Muscle of leg (tissue), 3 donors: ENCODE measurements at regions not wholly inside any gene's neighbourhood (a gene's known extent, or its start where the extent isn't known, plus 50 kb on each side); places are given as distances from the start of the nearest gene placed in this dataset.
"Not testable (repeated sequence)": the region's sequence is repeated elsewhere in the genome, so short reads cannot be mapped to it uniquely, and the experiment has no call there.

Experiments used
- DNase-seq: peaks from one replicate; pipeline ENCODE4 v3.0.0; 2013
- H3K27ac ChIP-seq: one replicate; pipeline ENCODE4 v1.5.1; 2013; ENCODE audit warnings: mild to moderate bottlenecking, low read length, control low read depth
- H3K27me3 ChIP-seq: one replicate; pipeline ENCODE4 v1.6.1; 2013; ENCODE audit warnings: low read length; ENCODE audit not compliant: control insufficient read depth, insufficient read depth
- H3K36me3 ChIP-seq: one replicate; pipeline ENCODE4 v1.6.1; 2013; ENCODE audit warnings: low read length; ENCODE audit not compliant: control insufficient read depth, insufficient read depth
- H3K4me1 ChIP-seq: one replicate; pipeline ENCODE4 v1.6.1; 2013; ENCODE audit warnings: low read length; ENCODE audit not compliant: control insufficient read depth, insufficient read depth
- H3K4me3 ChIP-seq: one replicate; pipeline ENCODE4 v1.5.1; 2013; ENCODE audit warnings: low read length, control low read depth
- H3K9me3 ChIP-seq: replicated peaks from 2 replicates; pipeline ENCODE4 v1.6.1; 2013; ENCODE audit warnings: low read depth, low read length; ENCODE audit not compliant: control insufficient read depth
- WGBS: methylation state at CpG from one replicate; pipeline ENCODE4 v1.1.5; 2013; ENCODE audit warnings: missing lambda C conversion rate; ENCODE audit not compliant: insufficient coverage; 5-methylcytosine and 5-hydroxymethylcytosine counted together

DNA sequence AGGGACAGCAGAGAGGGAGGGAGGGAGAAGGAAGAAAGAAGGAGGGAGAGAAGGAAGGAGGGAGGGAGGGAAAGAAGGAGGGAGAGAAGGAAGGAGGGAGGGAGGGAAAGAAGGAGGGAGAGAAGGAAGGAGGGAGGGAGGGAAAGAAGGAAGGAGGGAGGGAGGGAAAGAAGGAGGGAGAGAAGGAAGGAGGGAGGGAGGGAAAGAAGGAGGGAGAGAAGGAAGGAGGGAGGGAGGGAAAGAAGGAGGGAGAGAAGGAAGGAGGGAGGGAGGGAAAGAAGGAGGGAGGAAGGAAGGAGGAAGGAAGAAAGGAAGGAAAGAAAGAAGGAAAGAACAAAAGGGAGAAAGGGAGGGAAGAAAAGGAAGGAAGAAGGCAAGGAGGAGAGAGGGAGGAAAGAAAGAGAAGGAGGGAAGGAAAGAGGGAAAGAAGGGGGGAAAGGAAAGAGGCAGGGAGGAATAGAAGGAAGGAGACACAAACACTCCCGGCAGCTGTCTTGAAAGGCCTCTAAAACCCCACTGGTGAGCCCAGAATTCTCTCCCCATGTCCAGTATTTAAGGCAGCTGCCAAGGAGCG, 153.0 kb downstream of the TFAP2C start:
- H3K27ac ChIP-seq, H3K9me3 ChIP-seq, H3K4me3 ChIP-seq, H3K36me3 ChIP-seq, H3K27me3 ChIP-seq, DNase-seq: not testable (repeated sequence)
- 57% methylated on average over 1 of the region's 2 CpGs for WGBS
- H3K4me1 ChIP-seq: peaks cover 14% of the 10 kb centered on the region

DNA sequence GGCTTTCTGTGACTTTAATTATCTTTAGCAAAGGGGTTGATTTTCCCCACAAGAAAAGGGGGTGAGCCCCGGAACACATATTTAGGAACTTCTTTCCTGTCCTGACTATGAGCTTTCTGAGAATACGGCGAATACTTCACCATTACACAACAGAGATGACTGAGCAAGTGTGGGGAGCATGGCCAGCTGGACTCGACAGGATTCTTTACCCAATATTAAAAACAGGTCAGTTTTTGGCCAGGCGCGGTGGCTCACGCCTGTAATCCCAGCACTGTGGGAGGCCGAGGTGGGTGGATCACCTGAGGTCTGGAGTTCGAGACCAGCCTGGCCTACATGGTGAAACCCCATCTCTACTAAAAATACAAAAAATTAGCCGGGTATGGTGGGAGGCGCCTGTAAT, 153.7 kb downstream of the TFAP2C start:
- not testable (repeated sequence) for H3K27me3 ChIP-seq, H3K36me3 ChIP-seq, H3K4me3 ChIP-seq, H3K9me3 ChIP-seq, DNase-seq, H3K27ac ChIP-seq
- H3K4me1 ChIP-seq: peaks cover 14% of the 10 kb centered on the region
- 90% methylated on average over 2 of the region's 11 CpGs for WGBS

DNA sequence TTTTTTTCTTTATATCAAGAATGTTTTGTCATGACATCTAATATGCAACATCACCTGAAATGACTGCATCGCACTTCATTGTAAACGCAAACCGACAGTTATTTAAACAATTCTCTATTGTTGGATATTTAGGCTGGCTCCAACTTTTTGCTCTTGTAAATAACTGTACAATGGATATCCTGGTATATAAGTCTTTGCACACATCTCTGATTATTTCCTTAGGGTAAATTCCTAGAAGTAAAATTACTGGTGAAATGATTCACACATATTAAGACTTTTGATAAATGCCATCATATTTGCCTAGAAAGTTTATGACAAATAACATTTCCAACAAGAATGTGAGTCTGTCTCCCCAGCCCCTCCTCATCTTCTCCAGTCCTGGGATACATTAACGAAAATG, 154.7 kb downstream of the TFAP2C start:
- H3K27me3 ChIP-seq: peaks cover 2% of the 10 kb centered on the region
- peaks cover 8% of the 10 kb centered on the region for H3K4me1 ChIP-seq
- no peak overlapping the region for H3K27ac ChIP-seq
- DNase-seq: no peak
- H3K9me3 ChIP-seq: no peaks in the 10 kb centered on the region
- no CpG with 5 or more reads among the region's 4 CpGs for WGBS
- H3K36me3 ChIP-seq: no peaks in the 10 kb centered on the region
- H3K4me3 ChIP-seq: no peak overlapping the region

DNA sequence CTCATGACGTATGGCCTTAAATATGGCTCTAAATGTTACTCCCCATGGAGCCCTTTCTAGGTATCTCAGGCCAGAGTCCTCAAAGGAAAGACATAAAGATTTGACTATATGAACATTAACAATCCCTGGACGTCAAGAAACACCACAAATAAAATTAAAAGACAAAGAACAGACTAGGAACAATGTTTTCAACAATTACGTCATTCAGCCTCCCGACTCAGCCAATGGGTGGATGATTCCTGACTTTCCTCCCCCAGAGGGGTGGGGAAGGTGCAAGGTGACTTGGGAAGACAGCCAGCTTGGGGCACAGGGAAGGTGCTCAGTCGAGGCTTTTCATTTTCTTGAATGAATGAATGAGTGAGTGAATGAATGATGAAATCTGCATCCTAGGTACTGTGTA, 157.4 kb downstream of the TFAP2C start:
- H3K27ac ChIP-seq: no peak overlapping the region
- 53% methylated on average over 2 of the region's 5 CpGs for WGBS

DNA sequence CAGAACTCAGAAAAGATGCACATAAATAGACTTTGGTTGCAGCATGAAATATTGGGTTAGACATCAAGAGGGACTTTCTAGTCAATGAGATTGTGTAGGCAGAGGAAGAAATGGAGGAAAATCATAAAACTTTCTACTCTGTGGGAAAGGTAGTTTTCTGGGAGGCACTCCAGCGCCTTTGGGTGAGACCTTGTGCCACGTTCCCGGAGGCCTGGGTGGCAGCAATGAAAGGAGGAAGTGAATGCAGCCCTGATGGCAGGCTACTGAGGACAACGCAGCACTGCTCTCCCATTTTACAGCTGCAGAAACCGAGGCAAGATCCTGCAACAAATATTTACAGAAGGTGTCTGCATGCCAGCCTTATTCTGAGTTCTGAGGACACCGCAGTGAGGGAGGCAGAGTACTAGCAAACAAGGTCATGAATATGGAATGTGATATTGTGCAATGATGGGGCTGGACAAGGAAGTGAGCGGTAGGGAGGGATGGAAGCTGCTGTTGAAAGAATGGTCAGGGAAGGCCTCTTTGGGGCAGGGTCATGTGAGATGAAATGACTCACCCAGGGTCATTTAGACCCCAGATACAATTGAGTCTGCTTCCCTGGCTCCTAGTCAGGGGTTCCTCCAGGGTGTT, 159.1 kb downstream of the TFAP2C start:
- 83% methylated on average over 4 of the region's 7 CpGs for WGBS
- no peaks in the 10 kb centered on the region for H3K27me3 ChIP-seq
- no peak overlapping the region for H3K4me3 ChIP-seq
- H3K27ac ChIP-seq: no peak overlapping the region
- H3K4me1 ChIP-seq: no peaks in the 10 kb centered on the region
- no peaks in the 10 kb centered on the region for H3K9me3 ChIP-seq
- no peaks in the 10 kb centered on the region for H3K36me3 ChIP-seq
- no peak for DNase-seq

More for the DNA sequence above, 157.4 kb downstream of the TFAP2C start:
- no peak overlapping the region for H3K4me3 ChIP-seq
- H3K4me1 ChIP-seq: no peaks in the 10 kb centered on the region
- no peaks in the 10 kb centered on the region for H3K36me3 ChIP-seq
- peaks cover 2% of the 10 kb centered on the region for H3K27me3 ChIP-seq
- DNase-seq: no peak
- H3K9me3 ChIP-seq: no peaks in the 10 kb centered on the region

DNA sequence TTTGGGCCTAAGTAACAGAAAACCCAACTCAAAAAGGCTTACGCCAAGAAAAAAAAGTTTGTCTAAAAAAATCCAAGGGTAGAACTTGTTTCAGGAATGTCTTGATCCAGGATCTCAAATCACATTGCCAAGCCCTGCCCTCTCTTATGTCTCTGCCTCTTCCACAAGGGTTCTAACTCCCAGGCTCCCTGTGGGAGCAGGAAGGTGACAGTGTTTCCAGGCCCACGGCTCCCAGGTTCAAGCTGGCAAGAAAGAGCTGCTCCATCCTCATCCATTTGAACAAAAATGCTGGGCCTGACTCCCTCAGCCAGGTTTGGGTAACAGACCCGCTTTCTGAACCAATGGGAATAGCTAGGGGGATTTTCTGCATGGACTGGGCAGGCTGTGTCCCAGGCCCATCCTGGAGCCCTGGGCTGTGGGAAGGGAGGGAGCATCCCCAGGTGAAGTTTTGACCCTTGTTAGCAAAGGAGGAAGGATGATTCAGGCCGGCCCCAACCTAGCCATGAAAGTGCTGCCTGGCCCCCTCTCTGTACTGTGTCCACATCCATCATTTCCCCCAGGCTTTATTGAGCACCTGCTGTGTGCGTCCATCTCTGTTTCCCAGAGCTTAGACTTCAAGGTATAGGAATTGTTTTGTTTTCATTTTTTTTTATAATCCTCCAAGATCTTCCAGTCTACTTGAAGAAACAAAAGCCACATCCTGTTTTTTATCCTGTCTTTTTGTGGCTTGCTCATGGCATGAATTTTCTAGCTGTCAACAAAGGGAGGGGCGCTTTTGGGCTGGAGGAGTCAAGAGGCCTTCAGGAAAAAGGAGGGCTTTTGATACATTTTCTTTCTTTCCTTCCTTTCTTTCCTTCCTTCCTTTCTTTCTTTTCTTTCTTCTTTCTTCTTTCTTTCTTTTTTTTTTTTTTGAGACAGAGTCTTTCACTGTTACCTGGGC, 159.8 kb downstream of the TFAP2C start:
- no peaks in the 10 kb centered on the region for H3K9me3 ChIP-seq
- no peaks in the 10 kb centered on the region for H3K36me3 ChIP-seq
- H3K27me3 ChIP-seq: no peaks in the 10 kb centered on the region
- WGBS: 85% methylated on average over 2 of the region's 6 CpGs
- no peaks in the 10 kb centered on the region for H3K4me1 ChIP-seq
- no peak for DNase-seq
- no peak overlapping the region for H3K27ac ChIP-seq
- no peak overlapping the region for H3K4me3 ChIP-seq

DNA sequence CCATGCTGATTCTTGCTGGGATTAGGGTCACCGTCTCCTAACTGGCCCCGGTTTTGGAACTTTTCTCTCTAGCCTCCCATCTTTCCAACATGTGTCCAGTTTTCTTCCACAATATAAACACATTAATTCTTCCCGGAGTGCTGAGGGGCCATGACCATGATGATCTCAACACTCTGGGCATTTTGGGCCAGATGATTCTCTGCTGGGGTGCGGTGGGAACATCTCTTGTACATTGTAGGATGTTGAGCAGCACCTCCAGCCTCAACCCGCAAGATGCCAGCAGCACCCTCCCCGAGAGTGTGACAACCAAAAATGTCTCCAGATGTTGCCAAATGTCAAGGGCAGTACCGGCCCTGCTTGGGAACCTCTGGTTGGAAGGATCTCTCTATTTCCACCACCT, 164.8 kb downstream of the TFAP2C start:
- Histone ChIP-seq H3K36me3 (no peaks in the 10 kb centered on the region), H3K4me1 (no peaks in the 10 kb centered on the region), H3K9me3 (peaks cover 4% of the 10 kb centered on the region), H3K27me3 (no peaks in the 10 kb centered on the region), H3K27ac (no peak overlapping the region), H3K4me3 (no peak overlapping the region)
- 79% methylated on average over 5 of the region's 7 CpGs for WGBS
- DNase-seq: no peak

DNA sequence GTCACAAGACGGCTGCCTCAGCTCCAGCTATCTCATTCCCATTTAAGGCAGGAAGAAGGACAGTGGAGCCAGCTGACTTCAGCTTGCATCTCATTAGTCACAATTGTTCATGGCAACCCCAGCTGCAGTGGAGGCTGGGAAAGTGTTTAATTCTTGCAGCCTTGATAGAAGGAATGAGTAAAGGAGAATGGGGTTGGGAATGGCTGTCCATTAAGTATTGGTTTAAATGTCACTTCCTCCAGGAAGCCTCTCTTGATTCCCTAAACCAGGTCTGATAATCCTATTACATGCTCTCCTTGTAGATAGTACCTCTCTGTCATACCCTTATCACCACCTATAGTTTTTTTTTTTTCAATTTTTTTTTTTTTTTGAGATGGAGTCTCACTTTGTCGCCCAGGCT, 166.4 kb downstream of the TFAP2C start:
- Histone ChIP-seq H3K4me1 (no peaks in the 10 kb centered on the region), H3K9me3 (peaks cover 5% of the 10 kb centered on the region), H3K36me3 (no peaks in the 10 kb centered on the region), H3K27me3 (no peaks in the 10 kb centered on the region), H3K27ac (no peak overlapping the region), H3K4me3 (no peak overlapping the region)
- no peak for DNase-seq
- WGBS: 50% methylated on average over 1 of the region's 2 CpGs

DNA sequence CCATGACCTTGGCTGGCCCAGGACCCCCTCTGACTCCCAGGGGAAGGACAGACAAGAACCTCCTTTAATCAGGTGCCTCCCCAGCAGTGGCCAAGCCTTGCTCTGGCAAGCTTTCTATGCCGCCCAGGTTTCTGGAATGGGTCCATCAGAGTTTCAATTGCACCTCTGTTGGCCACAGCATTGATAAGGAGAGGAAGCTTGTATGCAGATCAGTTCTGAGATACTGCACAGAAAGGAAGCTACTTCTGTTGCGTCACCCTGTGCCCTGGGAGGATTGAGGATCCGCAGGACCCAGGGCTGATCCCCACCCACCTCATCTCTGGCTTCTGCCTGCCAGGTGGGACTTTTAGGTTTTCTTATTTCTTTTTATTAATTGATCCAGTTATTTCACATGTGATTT, 167.2 kb downstream of the TFAP2C start:
- Histone ChIP-seq H3K4me1 (no peaks in the 10 kb centered on the region), H3K4me3 (no peak overlapping the region), H3K27ac (no peak overlapping the region), H3K27me3 (no peaks in the 10 kb centered on the region), H3K36me3 (no peaks in the 10 kb centered on the region), H3K9me3 (peaks cover 5% of the 10 kb centered on the region)
- no peak for DNase-seq
- no CpG with 5 or more reads among the region's 3 CpGs for WGBS

DNA sequence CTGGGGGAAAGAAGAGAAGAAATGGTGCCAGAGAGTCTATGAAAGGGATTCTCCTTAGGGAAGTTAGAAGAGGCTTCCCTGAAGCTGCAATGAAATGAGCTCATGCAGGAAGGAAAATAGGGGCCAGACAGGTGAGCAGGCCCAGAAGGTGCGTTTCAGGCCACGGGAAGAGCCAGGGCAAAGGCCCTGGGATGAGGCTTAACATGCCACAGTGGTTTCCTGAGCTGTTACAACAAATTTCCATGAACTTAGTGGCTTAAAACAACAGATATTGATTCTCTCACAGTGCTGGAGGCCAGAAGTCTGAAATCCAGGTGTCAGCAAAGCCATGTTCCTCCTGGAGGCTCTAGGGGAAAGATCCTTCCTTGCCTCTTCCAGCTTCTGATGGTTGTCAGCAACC, 167.9 kb downstream of the TFAP2C start:
- no peaks in the 10 kb centered on the region for H3K4me1 ChIP-seq
- H3K9me3 ChIP-seq: peaks cover 5% of the 10 kb centered on the region
- H3K4me3 ChIP-seq: no peak overlapping the region
- H3K27me3 ChIP-seq: no peaks in the 10 kb centered on the region
- H3K27ac ChIP-seq: no peak overlapping the region
- WGBS: no CpG with 5 or more reads among the region's 2 CpGs
- no peak for DNase-seq
- no peaks in the 10 kb centered on the region for H3K36me3 ChIP-seq
